Neural cell (in vitro differentiated cells): ENCODE measurements at regions not wholly inside any gene's neighbourhood (a gene's known extent, or its start where the extent isn't known, plus 50 kb on each side); places are given as distances from the start of the nearest gene placed in this dataset.
"Not testable (repeated sequence)": the region's sequence is repeated elsewhere in the genome, so short reads cannot be mapped to it uniquely, and the experiment has no call there.

Experiments used
- EP300 ChIP-seq: fragments of 450-650 bp; conservative IDR thresholded peaks from 2 replicates; pipeline ENCODE4 v1.6.1; 2014; ENCODE audit warnings: antibody characterized with exemption, mild to moderate bottlenecking, moderate library complexity; ENCODE audit not compliant: poor library complexity, severe bottlenecking
- EZH2 ChIP-seq: fragments of 200-600, 300-800 bp; shearing (Covaris generic), sonication (generic); IDR thresholded peaks from 2 replicates; pipeline ENCODE4 v1.6.1; 2014; ENCODE audit warnings: antibody characterized with exemption, low read length, borderline replicate concordance, mild to moderate bottlenecking; ENCODE audit not compliant: insufficient read depth, poor library complexity, severe bottlenecking
- POLR2AphosphoS5 ChIP-seq: IDR thresholded peaks from 2 replicates; pipeline ENCODE4 v1.6.1; 2012
- RAD21 ChIP-seq: fragments of 450-650 bp; conservative IDR thresholded peaks from 2 replicates; pipeline ENCODE4 v1.6.1; 2014; ENCODE audit warnings: antibody characterized with exemption, mild to moderate bottlenecking, moderate library complexity
- SMC3 ChIP-seq: fragments of 450-650 bp; conservative IDR thresholded peaks from 2 replicates; pipeline ENCODE4 v1.6.1; 2014; ENCODE audit warnings: antibody characterized with exemption, mild to moderate bottlenecking, moderate library complexity; ENCODE audit not compliant: poor library complexity
- TF ChIP-seq, protein P1 (sequence below): fragments of 450-650 bp; IDR thresholded peaks from 2 replicates; pipeline ENCODE4 v1.5.1; 2014; ENCODE audit warnings: antibody characterized with exemption, mild to moderate bottlenecking, moderate library complexity; ENCODE audit not compliant: poor library complexity, severe bottlenecking
- TF ChIP-seq, protein P2 (sequence below): IDR thresholded peaks from 2 replicates; pipeline ENCODE4 v1.6.1; 2012; ENCODE audit warnings: borderline replicate concordance

DNA sequence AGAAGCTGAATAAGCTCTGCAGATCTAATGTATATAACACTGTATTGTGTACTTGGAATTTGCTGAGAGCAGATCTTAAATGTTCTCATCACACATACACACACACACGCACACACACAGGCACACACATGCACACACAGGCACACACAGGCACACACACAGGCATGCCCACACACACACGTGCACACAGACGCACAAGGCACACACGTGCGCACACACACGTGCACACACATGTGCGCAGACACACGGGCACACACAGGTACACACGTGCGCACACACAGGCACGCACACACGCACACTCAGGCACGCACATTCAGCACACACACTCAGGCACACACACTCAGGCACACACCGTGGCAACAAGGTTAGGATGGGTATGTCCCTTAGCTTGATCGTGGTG, 164.5 kb upstream of the LRRC61 start:
- TF ChIP-seq, protein P1, sequence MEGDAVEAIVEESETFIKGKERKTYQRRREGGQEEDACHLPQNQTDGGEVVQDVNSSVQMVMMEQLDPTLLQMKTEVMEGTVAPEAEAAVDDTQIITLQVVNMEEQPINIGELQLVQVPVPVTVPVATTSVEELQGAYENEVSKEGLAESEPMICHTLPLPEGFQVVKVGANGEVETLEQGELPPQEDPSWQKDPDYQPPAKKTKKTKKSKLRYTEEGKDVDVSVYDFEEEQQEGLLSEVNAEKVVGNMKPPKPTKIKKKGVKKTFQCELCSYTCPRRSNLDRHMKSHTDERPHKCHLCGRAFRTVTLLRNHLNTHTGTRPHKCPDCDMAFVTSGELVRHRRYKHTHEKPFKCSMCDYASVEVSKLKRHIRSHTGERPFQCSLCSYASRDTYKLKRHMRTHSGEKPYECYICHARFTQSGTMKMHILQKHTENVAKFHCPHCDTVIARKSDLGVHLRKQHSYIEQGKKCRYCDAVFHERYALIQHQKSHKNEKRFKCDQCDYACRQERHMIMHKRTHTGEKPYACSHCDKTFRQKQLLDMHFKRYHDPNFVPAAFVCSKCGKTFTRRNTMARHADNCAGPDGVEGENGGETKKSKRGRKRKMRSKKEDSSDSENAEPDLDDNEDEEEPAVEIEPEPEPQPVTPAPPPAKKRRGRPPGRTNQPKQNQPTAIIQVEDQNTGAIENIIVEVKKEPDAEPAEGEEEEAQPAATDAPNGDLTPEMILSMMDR = not testable (repeated sequence)
- not testable (repeated sequence) for TF ChIP-seq EZH2, EP300, POLR2AphosphoS5, SMC3, RAD21
- TF ChIP-seq, protein P2, sequence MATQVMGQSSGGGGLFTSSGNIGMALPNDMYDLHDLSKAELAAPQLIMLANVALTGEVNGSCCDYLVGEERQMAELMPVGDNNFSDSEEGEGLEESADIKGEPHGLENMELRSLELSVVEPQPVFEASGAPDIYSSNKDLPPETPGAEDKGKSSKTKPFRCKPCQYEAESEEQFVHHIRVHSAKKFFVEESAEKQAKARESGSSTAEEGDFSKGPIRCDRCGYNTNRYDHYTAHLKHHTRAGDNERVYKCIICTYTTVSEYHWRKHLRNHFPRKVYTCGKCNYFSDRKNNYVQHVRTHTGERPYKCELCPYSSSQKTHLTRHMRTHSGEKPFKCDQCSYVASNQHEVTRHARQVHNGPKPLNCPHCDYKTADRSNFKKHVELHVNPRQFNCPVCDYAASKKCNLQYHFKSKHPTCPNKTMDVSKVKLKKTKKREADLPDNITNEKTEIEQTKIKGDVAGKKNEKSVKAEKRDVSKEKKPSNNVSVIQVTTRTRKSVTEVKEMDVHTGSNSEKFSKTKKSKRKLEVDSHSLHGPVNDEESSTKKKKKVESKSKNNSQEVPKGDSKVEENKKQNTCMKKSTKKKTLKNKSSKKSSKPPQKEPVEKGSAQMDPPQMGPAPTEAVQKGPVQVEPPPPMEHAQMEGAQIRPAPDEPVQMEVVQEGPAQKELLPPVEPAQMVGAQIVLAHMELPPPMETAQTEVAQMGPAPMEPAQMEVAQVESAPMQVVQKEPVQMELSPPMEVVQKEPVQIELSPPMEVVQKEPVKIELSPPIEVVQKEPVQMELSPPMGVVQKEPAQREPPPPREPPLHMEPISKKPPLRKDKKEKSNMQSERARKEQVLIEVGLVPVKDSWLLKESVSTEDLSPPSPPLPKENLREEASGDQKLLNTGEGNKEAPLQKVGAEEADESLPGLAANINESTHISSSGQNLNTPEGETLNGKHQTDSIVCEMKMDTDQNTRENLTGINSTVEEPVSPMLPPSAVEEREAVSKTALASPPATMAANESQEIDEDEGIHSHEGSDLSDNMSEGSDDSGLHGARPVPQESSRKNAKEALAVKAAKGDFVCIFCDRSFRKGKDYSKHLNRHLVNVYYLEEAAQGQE = not testable (repeated sequence)
